Endodermal cell (in vitro differentiated cells): ENCODE measurements at regions not wholly inside any gene's neighbourhood (a gene's known extent, or its start where the extent isn't known, plus 50 kb on each side); places are given as distances from the start of the nearest gene placed in this dataset.

Source experiments
- DNase-seq: peaks from one replicate; pipeline ENCODE4 v3.0.0-alpha.2; 2017
- H3K27ac ChIP-seq: 2 replicates; pipeline ENCODE4 v1.5.1; 2013; ENCODE audit warnings: mild to moderate bottlenecking, low read depth, low read length, moderate library complexity
- H3K27me3 ChIP-seq: 2 replicates; pipeline ENCODE4 v1.6.1; 2013; ENCODE audit warnings: mild to moderate bottlenecking, low read length, moderate library complexity; ENCODE audit not compliant: insufficient read depth, control insufficient read depth, poor library complexity, severe bottlenecking
- H3K36me3 ChIP-seq: 2 replicates; pipeline ENCODE4 v1.7.0; 2013; ENCODE audit warnings: mild to moderate bottlenecking, low read length, moderate library complexity; ENCODE audit not compliant: control insufficient read depth, insufficient read depth
- H3K4me1 ChIP-seq: one replicate; pipeline ENCODE4 v1.7.0; 2013; ENCODE audit warnings: low read length; ENCODE audit not compliant: control insufficient read depth, insufficient read depth
- H3K4me3 ChIP-seq: 2 replicates; pipeline ENCODE4 v1.5.1; 2013; ENCODE audit warnings: mild to moderate bottlenecking, low read length, moderate library complexity
- H3K9ac ChIP-seq: 2 replicates; pipeline ENCODE4 v1.6.1; 2013; ENCODE audit warnings: mild to moderate bottlenecking, low read length, moderate library complexity; ENCODE audit not compliant: poor library complexity, severe bottlenecking; ENCODE audit errors: extremely low read depth
- H3K9me3 ChIP-seq: 2 replicates; pipeline ENCODE4 v1.6.1; 2013; ENCODE audit warnings: mild to moderate bottlenecking, low read length, moderate library complexity; ENCODE audit not compliant: control insufficient read depth
- H3K27ac Mint-ChIP-seq: 2 replicates; pipeline ENCODE4 v1.8.0; 2020; ENCODE audit warnings: mixed read lengths
- H3K27me3 Mint-ChIP-seq: 2 replicates; pipeline ENCODE4 v1.8.0; 2021; ENCODE audit warnings: mild to moderate bottlenecking, mixed read lengths; ENCODE audit not compliant: insufficient read depth
- H3K36me3 Mint-ChIP-seq: 2 replicates; pipeline ENCODE4 v1.8.0; 2020; ENCODE audit warnings: low read depth, mixed read lengths
- H3K4me1 Mint-ChIP-seq: 2 replicates; pipeline ENCODE4 v1.8.0; 2020; ENCODE audit warnings: mixed read lengths
- H3K4me3 Mint-ChIP-seq: 2 replicates; pipeline ENCODE4 v1.8.0; 2020; ENCODE audit warnings: mild to moderate bottlenecking, moderate library complexity, mixed read lengths
- H3K9me3 Mint-ChIP-seq: 2 replicates; pipeline ENCODE4 v1.8.0; 2020; ENCODE audit warnings: mild to moderate bottlenecking, mixed read lengths
- CTCF ChIP-seq: fragments of 200-600 bp; sonication (generic); conservative IDR thresholded peaks from 2 replicates; pipeline ENCODE4 v1.5.0; 2021; ENCODE audit warnings: antibody characterized with exemption, mild to moderate bottlenecking
- WGBS, 2 experiments: methylation state at CpG; one replicate each; pipeline versions ENCODE4 v1.1.5 to v1.1.7; 2013; ENCODE audit warnings: missing lambda C conversion rate in 2 of 2, mixed read lengths in 1 of 2; ENCODE audit not compliant: insufficient coverage in 1 of 2, insufficient read length in 1 of 2; 5-methylcytosine and 5-hydroxymethylcytosine counted together

- no peak for TF ChIP-seq CTCF
- H3K36me3 ChIP-seq = no peaks in the 10 kb centered on the region
- H3K9ac ChIP-seq = no peak overlapping the region
- no peak overlapping the region for H3K4me3 ChIP-seq
- peaks cover 2% of the 10 kb centered on the region for H3K36me3 Mint-ChIP-seq
- no peaks in the 10 kb centered on the region for H3K27me3 ChIP-seq
- WGBS, 2 experiments = 88% methylated on average over 2 of the region's 2 CpGs
- peaks cover 6% of the 10 kb centered on the region for H3K9me3 Mint-ChIP-seq
- no peaks in the 10 kb centered on the region for H3K4me1 Mint-ChIP-seq
- no peak overlapping the region for H3K27ac ChIP-seq
- peaks cover 6% of the 10 kb centered on the region for H3K9me3 ChIP-seq
- H3K4me1 ChIP-seq = no peaks in the 10 kb centered on the region
- no peak overlapping the region for H3K27ac Mint-ChIP-seq
- no peak overlapping the region for H3K4me3 Mint-ChIP-seq
- no peaks in the 10 kb centered on the region for H3K27me3 Mint-ChIP-seq
- DNase-seq = no peak
These were observed 190.6 kb upstream of the HS3ST3A1 start for GRCh38 chr17:13792314-13792713.

- H3K4me3 Mint-ChIP-seq = no peak overlapping the region
- TF ChIP-seq CTCF = no peak
These were observed 192.2 kb upstream of the HS3ST3A1 start for GRCh38 chr17:13793951-13794350.

GRCh38 chr17:13797863-13798262, 196.1 kb upstream of the HS3ST3A1 start:
- DNase-seq = no peak
- Mint-ChIP-seq H3K4me1 (no peaks in the 10 kb centered on the region), H3K27ac (no peak overlapping the region), H3K36me3 (no peaks in the 10 kb centered on the region), H3K9me3 (no peaks in the 10 kb centered on the region), H3K27me3 (no peaks in the 10 kb centered on the region), H3K4me3 (no peak overlapping the region)
- H3K27ac ChIP-seq = no peak overlapping the region
- H3K27me3 ChIP-seq = no peaks in the 10 kb centered on the region
- H3K4me1 ChIP-seq = no peaks in the 10 kb centered on the region
- no peak for TF ChIP-seq CTCF
- H3K4me3 ChIP-seq = no peak overlapping the region
- no peaks in the 10 kb centered on the region for H3K9me3 ChIP-seq
- H3K36me3 ChIP-seq = no peaks in the 10 kb centered on the region
- no peak overlapping the region for H3K9ac ChIP-seq

More at GRCh38 chr17:13793951-13794350, 192.2 kb upstream of the HS3ST3A1 start:
- H3K9ac ChIP-seq = no peak overlapping the region
- peaks cover 6% of the 10 kb centered on the region for H3K9me3 ChIP-seq
- Mint-ChIP-seq H3K4me1 (no peaks in the 10 kb centered on the region), H3K9me3 (peaks cover 6% of the 10 kb centered on the region), H3K27me3 (no peaks in the 10 kb centered on the region), H3K36me3 (peaks cover 2% of the 10 kb centered on the region), H3K27ac (no peak overlapping the region)
- no peaks in the 10 kb centered on the region for H3K27me3 ChIP-seq
- no peaks in the 10 kb centered on the region for H3K36me3 ChIP-seq
- H3K4me3 ChIP-seq = no peak overlapping the region
- no peak for DNase-seq
- H3K27ac ChIP-seq = no peak overlapping the region
- no CpG with 5 or more reads among the region's 1 CpG for WGBS, 2 experiments
- no peaks in the 10 kb centered on the region for H3K4me1 ChIP-seq
